ENCODE measurements at regions not wholly inside any gene's neighbourhood (a gene's known extent, or its start where the extent isn't known, plus 50 kb on each side); places are given as distances from the start of the nearest gene placed in this dataset.

GRCh38 chr10:3281941-3282673 is 109.5 kb upstream of the PITRM1 start:
- Mint-ChIP-seq H3K36me3 (no peaks in the 10 kb centered on the region), H3K4me3 (no peak overlapping the region), H3K27me3 (ENCODE audit: low read depth) (peaks cover 5% of the 10 kb centered on the region), H3K4me1 (peaks cover 28% of the 10 kb centered on the region), H3K27ac (peak overlapping the region; percentile 86), H3K9me3 (no peaks in the 10 kb centered on the region)
- DNase-seq (ENCODE audit: low spot score in 2 of 2, unreplicated experiment in 2 of 2), result no peak
- TF ChIP-seq CTCF (IDR thresholded peaks at IDR 0.05; ENCODE audit: unreplicated experiment), result no peak

- no peak for DNase-seq (ENCODE audit: low spot score in 2 of 2, unreplicated experiment in 2 of 2)
- H3K36me3 Mint-ChIP-seq, result peaks cover 2% of the 10 kb centered on the region
- TF ChIP-seq CTCF (IDR thresholded peaks at IDR 0.05; ENCODE audit: unreplicated experiment), result no peak
Observed at GRCh38 chr10:3278771-3279170, 106.2 kb upstream of the PITRM1 start.

DNA sequence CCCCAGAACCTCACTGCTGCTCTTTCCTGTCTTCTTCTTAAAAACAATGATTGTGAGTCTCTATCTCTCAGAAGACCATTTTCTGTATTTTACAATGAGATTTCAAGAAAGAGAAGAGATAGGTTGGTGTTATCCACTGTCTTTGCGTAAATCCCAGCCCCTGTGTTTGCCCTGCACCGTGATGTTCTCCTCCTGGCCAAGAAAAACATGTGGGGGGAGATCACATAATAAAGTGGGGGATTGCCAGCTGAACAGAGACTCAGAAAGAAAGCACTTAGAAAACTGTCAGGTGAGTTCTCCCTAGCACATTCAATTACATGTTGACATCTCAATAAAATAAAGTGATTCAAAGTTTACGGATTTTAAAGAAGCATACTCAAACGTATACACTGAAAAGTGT is 105.0 kb upstream of the PITRM1 start:
- Mint-ChIP-seq H3K36me3 (peaks cover 2% of the 10 kb centered on the region), H3K27me3 (ENCODE audit: low read depth) (peaks cover 9% of the 10 kb centered on the region), H3K27ac (no peak overlapping the region), H3K4me1 (peaks cover 17% of the 10 kb centered on the region), H3K4me3 (no peak overlapping the region), H3K9me3 (peaks cover 4% of the 10 kb centered on the region)
- no peak for TF ChIP-seq CTCF (IDR thresholded peaks at IDR 0.05; ENCODE audit: unreplicated experiment)
- DNase-seq (ENCODE audit: low spot score in 2 of 2, unreplicated experiment in 2 of 2), result no peak

More at GRCh38 chr10:3278771-3279170, 106.2 kb upstream of the PITRM1 start:
- Mint-ChIP-seq H3K9me3 (peaks cover 4% of the 10 kb centered on the region), H3K4me3 (no peak overlapping the region), H3K27ac (no peak overlapping the region), H3K4me1 (peaks cover 25% of the 10 kb centered on the region), H3K27me3 (ENCODE audit: low read depth) (peaks cover 3% of the 10 kb centered on the region)

DNA sequence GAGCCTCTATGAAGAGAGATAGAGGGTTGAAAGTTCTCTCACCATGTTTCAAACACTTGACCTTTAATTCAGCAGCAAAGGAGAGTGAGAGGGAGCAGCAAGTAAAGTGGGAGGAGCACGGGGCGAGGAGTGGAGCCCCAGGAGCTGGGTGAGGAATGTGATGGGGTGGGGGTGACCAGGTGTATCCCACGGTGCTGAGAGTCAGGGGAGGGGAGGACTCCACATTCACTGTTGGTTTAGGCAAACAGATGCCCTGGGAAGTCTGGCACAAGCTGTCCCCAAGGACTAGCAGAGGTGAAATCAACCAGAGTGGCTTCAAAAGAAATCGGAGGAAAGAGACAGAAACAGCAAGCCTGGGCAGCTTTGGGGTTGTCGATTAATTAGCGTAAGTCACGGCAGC is 101.8 kb upstream of the PITRM1 start:
- DNase-seq (ENCODE audit: low spot score in 2 of 2, unreplicated experiment in 2 of 2), result no peak
- Mint-ChIP-seq H3K4me1 (peaks cover 17% of the 10 kb centered on the region), H3K36me3 (peaks cover 2% of the 10 kb centered on the region), H3K4me3 (no peak overlapping the region), H3K9me3 (peaks cover 4% of the 10 kb centered on the region), H3K27me3 (ENCODE audit: low read depth) (peaks cover 9% of the 10 kb centered on the region), H3K27ac (no peak overlapping the region)
- TF ChIP-seq CTCF (IDR thresholded peaks at IDR 0.05; ENCODE audit: unreplicated experiment), result no peak

DNA sequence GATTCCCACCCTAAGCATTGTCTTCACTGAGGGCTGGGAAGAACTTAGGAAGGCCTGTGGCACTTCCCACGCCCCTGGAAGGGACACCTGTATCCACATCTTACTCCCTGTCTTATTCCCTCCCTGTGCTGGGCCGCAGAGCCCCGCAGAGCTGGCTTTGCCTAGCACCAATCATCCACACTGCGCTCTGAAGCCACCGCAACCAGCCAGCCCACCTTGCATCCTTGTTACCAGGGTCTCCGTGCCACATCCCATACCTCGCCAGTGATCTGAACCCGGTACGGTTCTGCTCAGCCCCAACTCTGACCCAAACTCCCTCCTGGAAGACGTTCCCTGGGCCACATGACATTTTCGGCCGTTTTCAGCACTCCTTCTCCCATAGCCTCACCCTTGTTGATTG is 101.4 kb upstream of the PITRM1 start:
- Mint-ChIP-seq H3K27ac (no peak overlapping the region), H3K4me1 (peaks cover 17% of the 10 kb centered on the region), H3K9me3 (peaks cover 4% of the 10 kb centered on the region), H3K36me3 (peaks cover 2% of the 10 kb centered on the region), H3K4me3 (no peak overlapping the region), H3K27me3 (ENCODE audit: low read depth) (peaks cover 9% of the 10 kb centered on the region)
- no peak for TF ChIP-seq CTCF (IDR thresholded peaks at IDR 0.05; ENCODE audit: unreplicated experiment)
- no peak for DNase-seq (ENCODE audit: low spot score in 2 of 2, unreplicated experiment in 2 of 2)

All from mesothelial cell of epicardium (in vitro differentiated cells).